Kasumi-1 (cell line): ENCODE measurements at regions not wholly inside any gene's neighbourhood (a gene's known extent, or its start where the extent isn't known, plus 50 kb on each side); places are given as distances from the start of the nearest gene placed in this dataset.

Source experiments
- DNase-seq, 2 experiments: peaks; one replicate each; lab custom pipeline; 2025; lab: John Stamatoyannopoulos, UW

DNA sequence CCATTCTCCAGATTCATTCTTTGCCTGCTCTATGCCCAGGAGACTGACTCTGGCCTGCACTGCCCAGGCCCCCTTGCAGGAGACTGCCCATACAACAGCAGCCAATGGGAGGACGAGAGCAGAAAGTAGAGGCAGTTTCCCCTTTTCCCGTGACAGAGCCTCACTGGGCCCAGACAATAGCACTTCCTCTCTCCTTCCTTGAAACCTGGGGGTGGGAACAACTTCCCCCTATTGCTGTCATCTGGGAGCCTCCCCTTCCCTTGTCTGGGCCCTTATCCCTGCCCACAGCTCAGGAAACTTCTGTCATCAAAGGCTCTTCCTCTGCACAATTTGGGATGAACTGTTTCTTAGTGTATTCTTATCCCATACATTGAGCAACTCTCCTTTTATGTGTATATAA lies 60.8 kb upstream of the KCNJ15 start:
- DNase-seq: peak; percentile 87 to 91

DNA sequence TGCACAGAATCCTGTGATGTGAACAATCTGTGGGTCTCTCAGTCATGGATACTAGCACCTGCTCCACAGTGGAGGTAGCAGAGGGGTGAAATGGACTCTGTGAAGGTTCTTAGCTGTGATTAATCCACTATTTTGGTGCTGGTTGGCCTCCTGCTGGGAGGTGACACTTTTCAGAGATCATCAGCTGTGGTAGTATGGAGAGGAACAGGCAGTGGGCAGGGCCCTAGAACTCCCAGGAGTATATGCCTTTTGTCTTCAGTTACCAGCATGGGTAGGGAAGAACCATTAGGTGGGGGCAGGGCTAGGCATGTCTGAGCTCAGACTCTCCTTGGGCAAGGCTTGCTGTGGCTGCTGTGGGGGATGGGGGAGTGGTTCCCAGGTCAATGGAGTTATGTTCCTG lies 54.0 kb upstream of the KCNJ15 start:
- no peak for DNase-seq

DNA sequence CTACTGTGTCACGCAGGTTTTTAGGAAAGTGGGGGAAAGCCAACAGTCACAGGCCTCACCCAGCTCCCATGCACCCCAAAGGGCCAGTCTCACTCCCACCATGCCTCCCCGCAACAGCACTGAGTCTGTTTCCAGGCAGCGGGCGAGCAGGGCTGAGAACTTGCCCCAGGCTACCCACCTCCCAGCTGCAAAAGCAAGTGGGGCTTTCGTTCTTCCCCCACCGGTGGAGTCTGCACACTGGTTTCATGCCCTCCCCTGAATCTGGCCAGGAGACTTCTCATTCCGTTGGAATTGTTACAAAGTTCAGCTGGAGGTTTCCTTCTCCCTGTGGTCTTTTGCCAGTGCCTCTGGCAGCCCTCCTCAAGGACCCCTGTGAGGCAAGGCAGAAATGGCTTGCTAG lies 53.6 kb upstream of the KCNJ15 start:
- DNase-seq: no peak

DNA sequence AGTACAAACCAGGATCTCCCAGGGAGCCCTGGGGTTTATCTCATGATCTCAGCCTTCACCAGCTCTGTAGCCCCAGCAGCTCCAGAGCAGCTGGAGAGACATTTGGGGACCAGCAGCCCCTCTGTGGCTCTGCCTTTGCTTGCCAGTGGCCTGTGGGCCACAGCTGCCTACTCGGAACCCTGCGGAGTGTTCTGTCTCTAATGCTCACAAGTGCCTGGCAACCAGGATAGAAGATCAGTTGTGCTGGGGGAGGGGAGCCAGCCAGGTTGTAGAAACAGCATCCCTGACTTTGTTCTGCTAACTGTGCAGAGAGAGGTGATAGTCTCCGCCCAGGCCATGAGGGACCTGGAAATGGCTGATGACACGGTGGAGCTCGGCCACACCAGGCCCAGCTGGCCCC lies 50.9 kb upstream of the KCNJ15 start:
- no peak for DNase-seq

DNA sequence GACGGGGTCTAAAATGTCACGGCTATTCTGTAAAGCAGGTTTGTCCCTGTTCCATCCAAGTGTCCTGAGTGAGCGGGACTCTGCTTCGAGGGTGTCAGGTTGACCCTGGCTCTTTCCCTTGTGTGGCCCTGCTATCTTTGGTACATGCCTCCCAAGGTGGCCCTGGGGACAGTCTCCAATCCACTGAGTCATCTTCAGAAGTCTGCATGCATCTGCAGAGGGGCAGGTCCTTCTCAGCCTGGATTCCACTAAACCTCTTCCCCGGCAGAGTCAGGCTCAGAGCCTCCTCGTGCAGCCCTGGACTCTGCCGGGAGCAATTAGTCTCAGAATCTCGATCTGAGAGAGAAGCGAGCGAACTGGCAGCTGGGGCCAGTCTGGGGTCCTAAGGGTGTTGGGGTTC lies 50.1 kb upstream of the KCNJ15 start:
- DNase-seq: no peak
